H9 (cell line): ENCODE measurements at regions not wholly inside any gene's neighbourhood (a gene's known extent, or its start where the extent isn't known, plus 50 kb on each side); places are given as distances from the start of the nearest gene placed in this dataset.

Experiments used
- DNase-seq: peaks from one replicate; pipeline ENCODE4 v3.0.0-alpha.2; 2017
- H2AFZ ChIP-seq: one replicate; pipeline ENCODE4 v1.6.1; 2013; ENCODE audit warnings: mild to moderate bottlenecking, low read length, control low read depth, moderate library complexity
- H2AK5ac ChIP-seq: 2 replicates; pipeline ENCODE4 v1.6.1; 2013; ENCODE audit warnings: low read length, control low read depth, mixed read lengths; ENCODE audit not compliant: insufficient read length
- H2BK120ac ChIP-seq: one replicate; pipeline ENCODE4 v1.6.1; 2013; ENCODE audit warnings: low read depth, mild to moderate bottlenecking, low read length, control low read depth, inconsistent platforms; ENCODE audit not compliant: poor library complexity, severe bottlenecking
- H2BK12ac ChIP-seq: 2 replicates; pipeline ENCODE4 v1.6.1; 2013; ENCODE audit warnings: low read length, control low read depth, mixed read lengths, low read depth; ENCODE audit not compliant: insufficient read length
- H2BK15ac ChIP-seq: 2 replicates; pipeline ENCODE4 v1.6.1; 2013; ENCODE audit warnings: low read depth, low read length, control low read depth
- H2BK20ac ChIP-seq: one replicate; pipeline ENCODE4 v1.6.1; 2013; ENCODE audit warnings: low read depth, mild to moderate bottlenecking, low read length, control low read depth, inconsistent platforms; ENCODE audit not compliant: poor library complexity, severe bottlenecking
- H2BK5ac ChIP-seq: 2 replicates; pipeline ENCODE4 v1.6.1; 2013; ENCODE audit warnings: low read length, control low read depth, mixed read lengths; ENCODE audit not compliant: insufficient read length
- H3K14ac ChIP-seq: 2 replicates; pipeline ENCODE4 v1.6.1; 2013; ENCODE audit warnings: low read length, control low read depth; ENCODE audit not compliant: insufficient read depth
- H3K18ac ChIP-seq: 2 replicates; pipeline ENCODE4 v1.6.1; 2013; ENCODE audit warnings: low read depth, mild to moderate bottlenecking, mixed read lengths, low read length, control low read depth; ENCODE audit not compliant: insufficient read length
- H3K23ac ChIP-seq: 2 replicates; pipeline ENCODE4 v1.6.1; 2013; ENCODE audit warnings: low read length, control low read depth, mixed read lengths, low read depth; ENCODE audit not compliant: insufficient read length
- H3K23me2 ChIP-seq: 2 replicates; pipeline ENCODE4 v1.6.1; 2013; ENCODE audit warnings: low read depth, mild to moderate bottlenecking, mixed read lengths, low read length, control low read depth; ENCODE audit not compliant: insufficient read length, poor library complexity, severe bottlenecking
- H3K27ac ChIP-seq: 2 replicates; pipeline ENCODE4 v1.5.1; 2013; ENCODE audit warnings: low read length, control low read depth, mixed read lengths, low read depth; ENCODE audit not compliant: insufficient read length
- H3K27me3 ChIP-seq: 2 replicates; pipeline ENCODE4 v1.6.1; 2013; ENCODE audit warnings: low read length, control low read depth, inconsistent platforms; ENCODE audit not compliant: insufficient read depth
- H3K4ac ChIP-seq: 2 replicates; pipeline ENCODE4 v1.6.1; 2013; ENCODE audit warnings: low read depth, mild to moderate bottlenecking, control low read depth, inconsistent platforms, low read length, moderate library complexity
- H3K4me1 ChIP-seq: 2 replicates; pipeline ENCODE4 v1.6.1; 2013; ENCODE audit warnings: low read length, control low read depth, inconsistent platforms; ENCODE audit not compliant: insufficient read depth
- H3K4me2 ChIP-seq: 2 replicates; pipeline ENCODE4 v1.6.1; 2013; ENCODE audit warnings: low read length, control low read depth, mixed read lengths; ENCODE audit not compliant: insufficient read length, insufficient read depth
- H3K56ac ChIP-seq: 2 replicates; pipeline ENCODE4 v1.6.1; 2013; ENCODE audit warnings: low read depth, mild to moderate bottlenecking, mixed read lengths, low read length, control low read depth; ENCODE audit not compliant: insufficient read length
- H3K79me1 ChIP-seq: 2 replicates; pipeline ENCODE4 v1.6.1; 2013; ENCODE audit warnings: low read depth, mild to moderate bottlenecking, moderate library complexity, low read length, control low read depth, inconsistent platforms; ENCODE audit not compliant: insufficient read depth, poor library complexity, severe bottlenecking
- H3K79me2 ChIP-seq: 2 replicates; pipeline ENCODE4 v1.6.1; 2013; ENCODE audit warnings: low read length, control low read depth, inconsistent platforms; ENCODE audit not compliant: insufficient read depth
- H3K9ac ChIP-seq: 2 replicates; pipeline ENCODE4 v1.6.1; 2013; ENCODE audit warnings: low read length, control low read depth, mixed read lengths; ENCODE audit not compliant: insufficient read length; ENCODE audit errors: extremely low read depth
- H3K9me3 ChIP-seq: one replicate; pipeline ENCODE4 v1.6.1; 2013; ENCODE audit warnings: low read depth, low read length, inconsistent platforms; ENCODE audit not compliant: control insufficient read depth
- H3T11ph ChIP-seq: one replicate; pipeline ENCODE4 v1.6.1; 2013; ENCODE audit warnings: mild to moderate bottlenecking, low read length, control low read depth, inconsistent platforms
- H4K20me1 ChIP-seq: one replicate; pipeline ENCODE4 v1.6.1; 2013; ENCODE audit not compliant: control insufficient read depth, insufficient read length, insufficient read depth
- H4K5ac ChIP-seq: 2 replicates; pipeline ENCODE4 v1.6.1; 2013; ENCODE audit warnings: low read depth, mild to moderate bottlenecking, mixed read lengths, low read length, control low read depth; ENCODE audit not compliant: insufficient read length
- H4K8ac ChIP-seq: replicated peaks from 2 replicates; pipeline ENCODE4 v1.6.1; 2013; ENCODE audit warnings: low read length, control low read depth, mixed read lengths, low read depth; ENCODE audit not compliant: insufficient read length
- H4K91ac ChIP-seq: 2 replicates; pipeline ENCODE4 v1.6.1; 2013; ENCODE audit warnings: low read depth, mild to moderate bottlenecking, moderate library complexity, mixed read lengths, low read length, control low read depth; ENCODE audit not compliant: insufficient read length
- H3K27ac Mint-ChIP-seq, 3 experiments: 2 replicates in 2 of 3; 3 replicates in 1 of 3; pipeline ENCODE4 v1.8.0; 2020 to 2021; ENCODE audit warnings: mixed read lengths in 3 of 3, mild to moderate bottlenecking in 1 of 3, moderate library complexity in 1 of 3
- H3K27me3 Mint-ChIP-seq: 2 replicates; pipeline ENCODE4 v1.8.0; 2021; ENCODE audit warnings: low read depth, mild to moderate bottlenecking, moderate library complexity, mixed read lengths
- H3K36me3 Mint-ChIP-seq, 3 experiments: 2 replicates in 2 of 3; 3 replicates in 1 of 3; pipeline ENCODE4 v1.8.0; 2020 to 2021; ENCODE audit warnings: low read depth in 3 of 3, mixed read lengths in 3 of 3; ENCODE audit not compliant: insufficient read depth in 1 of 3
- H3K4me1 Mint-ChIP-seq, 2 experiments: 2 replicates each; pipeline ENCODE4 v1.8.0; 2020; ENCODE audit warnings: mixed read lengths in 2 of 2
- H3K4me3 Mint-ChIP-seq, 2 experiments: 2 replicates in 1 of 2; 3 replicates in 1 of 2; pipeline ENCODE4 v1.8.0; 2020 to 2021; ENCODE audit warnings: mild to moderate bottlenecking in 2 of 2, mixed read lengths in 2 of 2, moderate library complexity in 1 of 2
- H3K9me3 Mint-ChIP-seq, 2 experiments: 2 replicates in 1 of 2; 3 replicates in 1 of 2; pipeline ENCODE4 v1.8.0; 2020; ENCODE audit warnings: mild to moderate bottlenecking in 2 of 2, mixed read lengths in 2 of 2, moderate library complexity in 1 of 2
- CTCF ChIP-seq: fragments of 200-600 bp; sonication (generic); conservative IDR thresholded peaks from 3 replicates; pipeline ENCODE4 v1.8.0; 2021; ENCODE audit warnings: antibody characterized with exemption, mild to moderate bottlenecking
- WGBS: extraction: QIAGEN DNeasy Blood & Tissue Kit; methylation state at CpG from one replicate; pipeline ENCODE4 v1.1.7; 2013; ENCODE audit warnings: missing lambda C conversion rate, low lambda C conversion rate, mixed read lengths; ENCODE audit not compliant: insufficient read length; ENCODE audit errors: extremely low coverage; 5-methylcytosine and 5-hydroxymethylcytosine counted together

GRCh38 chr2:65955259-65955658, 479.7 kb upstream of the MEIS1 start:
- H3K4me2 ChIP-seq, result no peak overlapping the region
- H3K23me2 ChIP-seq, result no peaks in the 10 kb centered on the region
- no peak overlapping the region for H4K5ac ChIP-seq
- H2BK12ac ChIP-seq, result no peak overlapping the region
- H4K20me1 ChIP-seq, result no peaks in the 10 kb centered on the region
- no peak overlapping the region for H2BK120ac ChIP-seq
- H3K9me3 Mint-ChIP-seq, result no peaks in the 10 kb centered on the region
- H3K18ac ChIP-seq, result no peak overlapping the region
- H3K79me1 ChIP-seq, result no peaks in the 10 kb centered on the region
- no peaks in the 10 kb centered on the region; a peak in 1 of 7 replicates for H3K36me3 Mint-ChIP-seq
- H3K9me3 ChIP-seq, result no peaks in the 10 kb centered on the region
- DNase-seq, result no peak
- no peak overlapping the region for H4K8ac ChIP-seq
- no peak overlapping the region for H3K4me3 Mint-ChIP-seq
- H2AK5ac ChIP-seq, result no peak overlapping the region
- H3K4ac ChIP-seq, result no peak overlapping the region
- no peak overlapping the region for H2AFZ ChIP-seq
- 0 out of 2 replicates have a peak, but pooled peaks cover 3% of the 10 kb centered on the region for H3K4me1 ChIP-seq
- H4K91ac ChIP-seq, result no peak overlapping the region
- H3K14ac ChIP-seq, result no peak overlapping the region
- WGBS, result no CpG with 5 or more reads among the region's 2 CpGs
- H3K4me1 Mint-ChIP-seq, result peaks cover 15 to 16% of the 10 kb centered on the region in 2 experiments
- H3K27ac Mint-ChIP-seq, result no peak overlapping the region
- peaks cover 27% of the 10 kb centered on the region for H3K27me3 Mint-ChIP-seq
- no peak overlapping the region for H3K9ac ChIP-seq
- H3K79me2 ChIP-seq, result no peaks in the 10 kb centered on the region
- H2BK15ac ChIP-seq, result no peak overlapping the region
- H3K27ac ChIP-seq, result no peak overlapping the region
- H3T11ph ChIP-seq, result no peak overlapping the region
- no peak for TF ChIP-seq CTCF
- no peak overlapping the region for H2BK5ac ChIP-seq
- no peak overlapping the region for H3K56ac ChIP-seq
- H3K23ac ChIP-seq, result no peak overlapping the region
- no peaks in the 10 kb centered on the region for H3K27me3 ChIP-seq
- no peak overlapping the region for H2BK20ac ChIP-seq
